ENCODE measurements at regions not wholly inside any gene's neighbourhood (a gene's known extent, or its start where the extent isn't known, plus 50 kb on each side); places are given as distances from the start of the nearest gene placed in this dataset.

DNA sequence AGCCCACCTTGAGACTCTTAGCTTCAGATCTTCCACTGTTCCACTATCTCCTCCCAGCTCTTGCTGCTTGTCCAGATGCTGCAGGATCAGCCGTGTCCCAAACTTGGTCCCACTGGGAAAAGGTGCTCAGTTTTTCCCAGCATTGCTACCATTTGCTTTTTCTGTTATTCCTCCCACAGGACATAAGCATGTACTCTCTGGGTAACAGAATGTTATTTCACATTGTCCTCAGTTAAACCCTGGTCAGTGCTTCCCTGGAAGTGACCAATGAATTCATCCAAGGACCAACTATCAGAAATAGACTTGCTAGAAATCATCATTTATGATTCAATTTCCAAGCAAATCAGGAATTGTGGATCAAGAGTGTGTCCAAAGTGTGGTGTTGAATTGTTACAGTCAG, 179.2 kb upstream of the ZNF32 start:
- TF ChIP-seq GTF2F1 (IDR thresholded peaks at IDR 0.05; ENCODE audit: borderline replicate concordance, low read depth, low read length): no peak
- TF ChIP-seq, protein P1, sequence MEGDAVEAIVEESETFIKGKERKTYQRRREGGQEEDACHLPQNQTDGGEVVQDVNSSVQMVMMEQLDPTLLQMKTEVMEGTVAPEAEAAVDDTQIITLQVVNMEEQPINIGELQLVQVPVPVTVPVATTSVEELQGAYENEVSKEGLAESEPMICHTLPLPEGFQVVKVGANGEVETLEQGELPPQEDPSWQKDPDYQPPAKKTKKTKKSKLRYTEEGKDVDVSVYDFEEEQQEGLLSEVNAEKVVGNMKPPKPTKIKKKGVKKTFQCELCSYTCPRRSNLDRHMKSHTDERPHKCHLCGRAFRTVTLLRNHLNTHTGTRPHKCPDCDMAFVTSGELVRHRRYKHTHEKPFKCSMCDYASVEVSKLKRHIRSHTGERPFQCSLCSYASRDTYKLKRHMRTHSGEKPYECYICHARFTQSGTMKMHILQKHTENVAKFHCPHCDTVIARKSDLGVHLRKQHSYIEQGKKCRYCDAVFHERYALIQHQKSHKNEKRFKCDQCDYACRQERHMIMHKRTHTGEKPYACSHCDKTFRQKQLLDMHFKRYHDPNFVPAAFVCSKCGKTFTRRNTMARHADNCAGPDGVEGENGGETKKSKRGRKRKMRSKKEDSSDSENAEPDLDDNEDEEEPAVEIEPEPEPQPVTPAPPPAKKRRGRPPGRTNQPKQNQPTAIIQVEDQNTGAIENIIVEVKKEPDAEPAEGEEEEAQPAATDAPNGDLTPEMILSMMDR (IDR thresholded peaks at IDR 0.05; ENCODE audit: control extremely low read depth in 1 of 3, insufficient read depth in 1 of 3, low read depth in 1 of 3, low read length in 3 of 3): no peak
- no peak for TF ChIP-seq POLR2A (IDR thresholded peaks at IDR 0.05; ENCODE audit: control extremely low read depth in 1 of 2, low read depth in 2 of 2, low read length in 2 of 2)
- TF ChIP-seq, protein P2, sequence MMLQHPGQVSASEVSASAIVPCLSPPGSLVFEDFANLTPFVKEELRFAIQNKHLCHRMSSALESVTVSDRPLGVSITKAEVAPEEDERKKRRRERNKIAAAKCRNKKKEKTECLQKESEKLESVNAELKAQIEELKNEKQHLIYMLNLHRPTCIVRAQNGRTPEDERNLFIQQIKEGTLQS (IDR thresholded peaks at IDR 0.05; ENCODE audit: insufficient read depth, low read depth, low read length): no peak
- no peak for TF ChIP-seq CREB1 (IDR thresholded peaks at IDR 0.05)
- no peak for TF ChIP-seq POLR2AphosphoS5 (IDR thresholded peaks at IDR 0.05; ENCODE audit: low read depth, low read length)
- no peak for TF ChIP-seq SIRT6 (IDR thresholded peaks at IDR 0.05; ENCODE audit: low read length)
- TF ChIP-seq SP2 (IDR thresholded peaks at IDR 0.05; ENCODE audit: low read length): no peak
- no peak for TF ChIP-seq CBX5 (IDR thresholded peaks at IDR 0.05; ENCODE audit: low read depth, low read length)
- TF ChIP-seq YY1 (IDR thresholded peaks at IDR 0.05; ENCODE audit: low read depth, low read length): no peak
- no peak for TF ChIP-seq EZH2 (IDR thresholded peaks at IDR 0.05; ENCODE audit: low read depth, low read length, severe bottlenecking)
- no peak for TF ChIP-seq CBX8 (IDR thresholded peaks at IDR 0.05; ENCODE audit: borderline replicate concordance, low read depth, low read length)
- TF ChIP-seq CEBPB (IDR thresholded peaks at IDR 0.05; ENCODE audit: low read depth, low read length): no peak

Data from H1 (cell line).